ENCODE measurements at regions not wholly inside any gene's neighbourhood (a gene's known extent, or its start where the extent isn't known, plus 50 kb on each side); places are given as distances from the start of the nearest gene placed in this dataset.

DNA sequence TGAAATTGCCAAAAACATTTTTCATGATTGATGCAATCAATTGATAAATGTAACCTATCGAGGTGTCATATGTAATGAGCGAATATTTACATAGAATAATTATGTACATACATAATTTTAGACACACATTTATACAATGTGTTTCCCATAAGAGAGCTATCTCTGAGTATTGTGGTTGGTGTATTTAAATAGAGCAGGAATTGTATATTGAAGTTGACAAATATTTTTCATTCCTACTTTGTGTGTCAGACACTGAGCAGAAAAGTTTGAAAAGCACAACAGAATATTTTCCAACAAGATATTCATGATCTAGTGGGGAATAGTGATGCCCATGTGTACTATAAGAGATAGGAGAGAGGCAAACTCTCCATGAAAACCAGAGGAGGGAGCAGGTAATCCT, 295.2 kb downstream of the ANKRD50 start:
- Histone ChIP-seq H3K4me3 (no peak overlapping the region), H3K9me3 (no peaks in the 10 kb centered on the region), H3K27ac (no peak overlapping the region), H3K4me1 (no peaks in the 10 kb centered on the region), H3K27me3 (no peaks in the 10 kb centered on the region), H3K36me3 (no peaks in the 10 kb centered on the region)
- intact Hi-C loops (cut with DNase I): no loop called here
- 74 to 96% methylated on average over 2 of the region's 2 CpGs for WGBS, 2 donors
- DNase-seq: no peak
- no peak for ATAC-seq
- TF ChIP-seq CTCF (IDR thresholded peaks at IDR 0.05): no peak

DNA sequence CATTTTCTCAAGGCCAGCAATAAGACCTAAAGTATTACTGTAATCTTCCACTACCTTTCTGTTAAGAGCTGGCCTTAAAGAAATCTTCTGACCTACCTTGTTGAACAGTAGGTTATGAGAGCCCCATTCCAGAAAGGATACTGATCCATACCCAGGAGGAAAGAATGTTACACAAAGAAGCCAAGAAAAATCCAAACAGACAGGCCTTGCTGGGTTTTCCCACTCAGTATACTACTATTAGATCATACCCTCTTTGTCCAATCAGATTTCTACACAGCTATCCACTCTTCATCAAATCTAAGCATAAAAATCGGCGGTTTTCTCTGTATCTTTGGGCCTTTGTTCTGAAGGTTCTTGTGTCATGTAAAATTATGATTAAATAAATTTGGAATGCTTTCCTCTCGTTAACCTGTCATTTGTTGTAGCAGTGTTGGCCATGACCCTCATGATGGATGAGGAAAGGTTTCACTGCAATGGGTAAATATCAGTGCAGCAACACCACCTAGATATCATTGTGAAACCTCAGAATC, 292.3 kb downstream of the ANKRD50 start:
- Histone ChIP-seq H3K9me3 (no peaks in the 10 kb centered on the region), H3K4me1 (no peaks in the 10 kb centered on the region), H3K36me3 (no peaks in the 10 kb centered on the region), H3K27ac (no peak overlapping the region), H3K27me3 (no peaks in the 10 kb centered on the region), H3K4me3 (no peak overlapping the region)
- WGBS, 2 donors: 92 to 98% methylated on average over 3 of the region's 3 CpGs
- no peak for DNase-seq
- no peak for TF ChIP-seq CTCF (IDR thresholded peaks at IDR 0.05)
- ATAC-seq: no peak
- intact Hi-C loops (cut with DNase I): no loop called here

- Histone ChIP-seq H3K27ac (no peak overlapping the region), H3K9me3 (no peaks in the 10 kb centered on the region), H3K27me3 (no peaks in the 10 kb centered on the region), H3K4me1 (peaks cover 0 to 17% (median 9%) of the 10 kb centered on the region in 9 donors), H3K36me3 (no peaks in the 10 kb centered on the region), H3K4me3 (no peak overlapping the region)
- ATAC-seq: no peak
- intact Hi-C loops (cut with DNase I): no loop called here
- WGBS, 2 donors: 74 to 79% methylated on average over 1 of the region's 1 CpG
- TF ChIP-seq CTCF (IDR thresholded peaks at IDR 0.05): no peak
- no peak for DNase-seq
These were observed 289.4 kb downstream of the ANKRD50 start for GRCh38 chr4:124423160-124423559.

DNA sequence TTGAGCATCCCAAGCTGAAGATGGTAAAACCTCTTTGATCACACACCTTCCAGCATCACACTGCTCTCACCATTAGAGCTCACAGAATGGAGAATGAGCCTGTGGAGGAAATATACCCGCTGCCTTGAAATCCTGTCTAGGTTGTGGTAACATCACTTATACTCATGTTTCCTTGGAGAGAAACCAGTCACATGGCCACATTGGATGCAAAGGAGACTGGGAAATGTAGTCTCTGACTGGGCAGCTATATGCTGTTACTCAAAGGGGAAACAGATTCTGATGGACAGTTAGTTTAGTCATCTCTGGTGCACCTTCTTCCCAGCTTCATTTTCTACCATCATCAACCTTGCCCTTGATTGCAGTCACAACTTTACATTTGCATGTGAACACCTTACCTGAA, 286.3 kb downstream of the ANKRD50 start:
- no peaks in the 10 kb centered on the region for H3K27me3 ChIP-seq
- H3K4me3 ChIP-seq: no peak overlapping the region
- no peaks in the 10 kb centered on the region for H3K9me3 ChIP-seq
- intact Hi-C loops (cut with DNase I): loop anchor here in 1 of 10 donors (5.0 kb wide), 2 partner anchors 51 to 286 kb away; partner anchors contain the start of gene ANKRD50
- 0% methylated on average over 1 of the region's 1 CpG for WGBS, 2 donors
- ATAC-seq: no peak
- H3K4me1 ChIP-seq: peaks cover 0 to 33% (median 9%) of the 10 kb centered on the region in 9 donors
- H3K36me3 ChIP-seq: no peaks in the 10 kb centered on the region
- TF ChIP-seq CTCF (IDR thresholded peaks at IDR 0.05): no peak
- no peak for DNase-seq
- H3K27ac ChIP-seq: no peak overlapping the region
